H4 (cell line): ENCODE measurements at regions not wholly inside any gene's neighbourhood (a gene's known extent, or its start where the extent isn't known, plus 50 kb on each side); places are given as distances from the start of the nearest gene placed in this dataset.
"Not testable (repeated sequence)": the region's sequence is repeated elsewhere in the genome, so short reads cannot be mapped to it uniquely, and the experiment has no call there.

Source experiments
- DNase-seq: peaks from one replicate; pipeline ENCODE4 v3.0.0-alpha.2; 2015; ENCODE audit warnings: low spot score

DNA sequence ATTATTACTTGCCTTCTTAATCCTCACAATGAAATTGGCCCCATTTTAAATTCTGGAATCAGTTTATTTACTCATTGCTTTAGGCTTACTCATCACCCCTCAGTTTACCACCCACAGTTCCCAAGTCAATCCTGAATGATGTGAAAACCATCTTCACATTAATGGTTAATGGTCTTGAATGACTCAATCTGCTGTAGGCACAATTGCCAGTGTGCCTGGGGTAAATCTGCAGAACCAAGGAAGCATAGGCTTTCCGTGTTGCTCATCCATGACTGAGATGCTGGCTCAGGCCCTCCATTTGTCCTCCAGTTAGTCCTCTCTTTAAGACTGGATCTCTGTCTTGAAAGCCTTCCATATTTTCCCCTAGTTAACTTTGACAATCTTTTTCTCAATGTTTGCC, 164.5 kb downstream of the PMAIP1 start:
- DNase-seq, result no peak

DNA sequence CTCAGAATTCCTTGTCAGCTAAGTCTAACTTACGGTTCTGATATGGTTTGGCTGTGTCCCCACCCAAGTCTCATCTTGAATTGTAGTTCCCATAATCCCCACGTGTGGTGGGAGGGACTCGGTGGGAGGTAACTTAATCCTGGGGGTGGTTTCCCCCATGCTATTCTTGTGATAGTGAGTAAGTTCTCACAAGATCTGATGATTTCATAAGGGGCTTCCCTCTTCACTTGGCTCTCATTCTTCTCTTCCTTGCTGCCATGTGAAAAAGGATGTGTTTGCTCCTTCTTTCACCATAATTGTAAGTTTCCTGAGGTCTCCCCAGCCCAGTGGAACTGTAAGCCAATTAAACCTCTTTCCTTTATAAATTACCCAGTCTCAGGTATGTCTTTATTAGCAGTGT, 163.0 kb downstream of the PMAIP1 start:
- DNase-seq, result not testable (repeated sequence)

DNA sequence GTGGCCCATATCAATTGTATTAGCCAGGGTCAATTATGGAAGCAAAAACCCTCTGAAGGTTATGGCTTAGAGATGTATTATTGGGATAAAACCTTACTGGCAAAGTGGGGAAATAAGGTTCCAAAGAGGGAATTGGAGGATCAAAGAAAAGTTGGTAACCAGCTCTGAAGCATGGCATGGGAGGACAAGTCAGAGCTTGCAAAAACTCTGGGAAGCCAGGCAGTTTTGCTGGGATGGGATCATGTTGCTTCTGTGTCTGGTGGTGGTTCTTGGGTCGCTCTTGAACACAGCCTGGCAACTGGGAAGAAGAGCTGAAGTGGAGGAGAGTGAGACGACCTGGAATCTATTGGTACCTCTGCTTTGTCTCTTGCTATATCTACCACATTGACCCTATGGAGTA, 162.6 kb downstream of the PMAIP1 start:
- DNase-seq, result no peak

DNA sequence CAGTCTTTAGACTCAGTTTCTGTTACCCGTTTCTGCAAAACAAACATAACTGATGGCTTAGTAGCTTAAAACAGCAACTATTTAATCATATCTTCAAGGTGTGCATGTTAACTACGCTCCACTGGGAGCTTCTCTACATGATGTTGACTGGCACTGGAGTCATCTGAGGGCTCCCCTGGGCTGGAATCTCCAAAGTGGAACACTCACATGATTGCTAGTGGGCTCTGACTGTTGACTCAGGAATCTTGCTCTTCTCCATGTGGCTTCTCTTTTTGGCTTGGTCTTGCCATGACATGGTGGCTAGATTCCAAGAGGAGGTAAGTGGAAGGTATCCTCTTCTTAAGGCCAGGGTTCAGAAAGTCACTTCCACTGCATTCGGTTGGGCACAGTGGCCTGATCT, 160.8 kb downstream of the PMAIP1 start:
- DNase-seq, result no peak

DNA sequence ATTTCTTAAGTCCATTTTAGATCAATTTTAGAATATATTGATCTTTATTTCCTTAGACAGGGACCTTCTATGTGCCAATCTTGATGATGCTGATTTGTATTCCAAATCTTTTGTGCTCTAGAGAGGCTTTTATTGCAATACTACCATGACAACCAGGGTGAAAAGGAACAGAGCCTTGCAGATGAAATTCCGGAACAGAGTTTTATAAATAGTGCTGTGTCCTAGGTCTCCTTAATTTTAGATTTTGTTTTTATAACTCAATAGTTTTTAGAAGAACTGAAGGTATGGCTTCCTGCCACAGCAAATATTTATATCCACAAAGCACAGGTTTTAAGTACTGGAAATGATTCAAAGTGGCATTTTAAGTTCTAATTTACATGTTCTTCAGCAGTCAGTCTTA, 160.2 kb downstream of the PMAIP1 start:
- no peak for DNase-seq

DNA sequence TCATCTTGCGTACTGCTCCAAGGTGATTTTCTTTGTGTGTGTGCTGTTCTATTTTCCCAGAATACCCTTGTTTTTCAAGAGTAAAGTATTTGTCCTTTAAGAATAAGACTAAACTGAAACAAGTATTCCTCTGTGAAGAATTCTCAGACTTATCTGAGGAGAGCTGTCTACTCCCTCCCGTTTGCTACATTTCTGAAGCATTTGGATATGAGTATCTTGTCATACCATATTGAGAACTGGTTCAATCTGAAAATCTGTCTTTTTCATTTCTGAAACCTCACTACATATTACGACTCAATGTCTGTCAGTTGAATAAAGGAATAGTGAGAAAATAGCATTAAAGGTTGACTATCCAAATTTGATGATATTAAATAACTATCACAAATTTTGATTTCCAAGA, 159.4 kb downstream of the PMAIP1 start:
- no peak for DNase-seq

DNA sequence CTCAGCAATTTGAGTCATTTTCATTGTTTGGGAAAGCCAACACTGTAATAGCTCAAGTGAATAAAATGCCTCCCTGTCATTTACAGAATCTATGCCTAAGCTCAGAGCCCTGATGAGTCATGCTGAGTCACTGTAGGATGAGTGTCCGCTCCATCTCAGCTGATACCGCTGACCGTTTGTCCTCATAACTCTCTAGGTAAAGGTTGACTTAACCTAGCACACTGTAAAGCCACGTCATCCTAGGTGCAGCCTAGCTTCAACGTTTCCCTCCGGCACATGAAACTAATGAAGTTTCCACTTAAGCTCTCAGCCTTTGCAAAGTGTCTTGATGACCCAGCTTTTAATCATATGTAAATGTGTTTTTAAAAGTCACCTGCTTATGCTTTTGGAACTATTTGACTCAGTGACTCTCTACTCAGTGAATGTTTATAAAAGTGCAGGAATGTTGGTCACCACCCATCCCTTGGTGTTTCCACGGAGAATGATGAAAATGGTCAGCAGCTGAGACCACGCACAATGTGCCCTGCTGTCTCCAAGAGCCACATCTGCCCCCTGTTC, 154.0 kb downstream of the PMAIP1 start:
- peak; percentile 91 for DNase-seq

DNA sequence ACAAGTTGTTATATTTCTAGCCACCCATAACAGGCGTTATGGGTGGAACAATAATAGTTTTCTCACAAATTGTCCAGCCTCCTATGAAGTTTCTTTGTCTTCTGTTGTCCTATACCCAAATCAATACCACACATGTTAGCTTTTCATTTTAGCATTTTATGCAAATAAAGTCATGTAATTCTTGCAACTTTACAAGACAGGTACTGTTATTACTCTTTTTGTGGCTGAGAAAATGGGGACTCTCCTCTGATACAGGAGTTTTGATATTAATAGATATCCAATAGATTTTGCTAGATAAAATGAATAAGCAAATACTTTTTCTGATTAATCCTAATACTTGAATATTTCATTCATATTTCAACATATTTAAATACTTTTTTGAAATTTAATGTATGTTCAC, 151.0 kb downstream of the PMAIP1 start:
- no peak for DNase-seq

DNA sequence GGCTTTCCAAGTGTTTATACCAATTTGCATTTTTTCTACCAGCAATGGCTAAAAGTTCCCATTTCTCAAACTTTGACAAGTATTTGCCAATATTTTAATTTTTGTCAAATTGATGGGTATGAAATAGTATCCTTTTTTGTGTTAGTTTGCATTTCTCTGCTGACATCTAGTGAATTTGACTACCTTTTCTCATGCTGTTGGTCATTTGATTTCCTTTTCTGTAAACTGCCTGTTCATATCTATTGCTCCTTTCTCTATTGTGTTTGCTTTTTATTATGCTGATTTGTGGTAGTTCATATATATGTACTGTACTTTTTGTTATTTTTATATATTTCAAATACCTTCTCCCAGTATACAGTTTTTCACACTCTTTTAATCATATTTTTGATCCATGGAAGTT, 149.4 kb downstream of the PMAIP1 start:
- DNase-seq, result no peak

DNA sequence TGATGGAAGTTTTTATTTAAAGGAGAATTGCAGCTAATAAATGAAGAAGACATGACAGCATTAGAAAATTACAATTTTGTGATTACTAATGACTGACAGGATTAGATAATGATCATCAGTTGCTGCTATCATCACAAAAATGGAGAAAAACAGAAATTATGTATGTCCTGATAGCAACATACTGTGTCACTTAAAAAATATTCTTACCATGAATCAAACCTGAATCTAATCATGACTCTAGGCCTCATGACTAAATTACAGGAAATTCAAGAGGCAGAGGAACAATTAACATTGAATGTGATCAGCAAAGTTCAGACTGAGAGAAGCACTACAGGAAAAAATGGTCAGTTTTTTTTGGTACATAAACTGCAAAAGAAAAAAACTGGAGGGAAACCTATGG, 147.8 kb downstream of the PMAIP1 start:
- no peak for DNase-seq

DNA sequence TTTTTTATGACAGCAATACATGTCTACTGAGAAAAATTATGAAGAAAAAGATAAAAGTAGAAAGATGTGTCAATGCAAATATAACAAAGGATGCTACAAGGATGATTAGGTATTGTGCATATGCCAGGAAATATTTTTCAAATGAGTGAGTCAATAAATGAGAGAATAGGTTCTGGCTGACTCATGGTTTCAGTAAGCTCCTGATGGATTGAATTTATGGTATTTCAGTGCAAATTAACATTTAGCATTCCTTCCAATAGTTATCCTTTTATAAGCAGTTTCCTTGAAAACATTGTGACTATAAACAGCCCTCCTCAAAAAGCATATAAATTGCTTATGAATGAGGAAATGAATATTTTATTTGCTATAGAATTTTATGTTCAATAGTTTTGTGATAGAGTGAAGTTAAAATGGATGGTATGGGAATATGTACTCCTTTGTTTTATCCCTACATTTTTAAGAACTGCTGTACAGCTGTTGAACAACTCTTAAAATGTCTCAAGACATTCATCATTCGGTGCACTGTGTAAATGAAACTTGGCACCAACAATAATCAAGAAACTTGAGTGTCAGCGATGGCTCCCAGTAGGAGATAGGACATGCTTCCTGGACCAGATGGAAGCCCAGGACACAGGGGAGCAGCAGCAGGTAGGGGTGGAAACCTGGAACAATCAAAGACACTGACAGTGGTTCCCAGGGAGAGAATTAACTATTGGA, 144.7 kb downstream of the PMAIP1 start:
- DNase-seq, result no peak

DNA sequence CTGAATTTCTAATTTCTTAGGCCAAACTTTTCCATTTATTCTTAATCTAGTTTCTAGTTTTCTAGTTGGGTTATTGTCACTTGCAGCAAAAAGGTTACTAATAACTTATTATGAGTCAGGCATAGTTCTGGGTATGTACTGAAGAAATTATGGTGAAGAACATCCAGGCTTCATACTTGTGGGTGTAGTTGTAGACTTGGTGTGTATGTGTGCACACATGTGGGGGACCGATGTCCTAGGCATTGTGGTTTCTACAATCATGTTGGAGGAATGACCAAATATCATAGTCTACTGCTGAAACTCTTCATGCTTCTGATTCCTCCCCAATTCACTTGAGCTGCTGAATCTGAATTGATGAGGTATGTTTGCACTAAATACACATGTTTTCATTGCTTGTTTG, 141.2 kb downstream of the PMAIP1 start:
- no peak for DNase-seq

DNA sequence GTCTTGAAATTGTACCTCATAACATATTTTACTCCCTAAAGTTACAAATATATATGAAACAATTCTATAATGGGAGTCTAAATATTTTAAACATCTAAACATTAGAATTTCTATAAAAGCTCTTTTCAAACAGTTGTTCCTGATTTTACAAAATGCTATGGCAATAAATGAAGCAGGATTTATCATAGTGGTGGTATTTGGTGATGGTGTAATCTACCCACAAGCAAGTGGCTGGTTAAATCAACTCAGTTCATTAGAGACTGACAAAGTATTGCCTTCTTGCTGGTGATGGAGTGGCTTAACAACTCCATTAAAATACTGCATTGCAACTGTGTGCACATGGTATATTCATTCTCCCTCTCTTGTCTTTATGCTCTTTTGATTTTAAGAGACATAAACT, 138.9 kb downstream of the PMAIP1 start:
- no peak for DNase-seq

DNA sequence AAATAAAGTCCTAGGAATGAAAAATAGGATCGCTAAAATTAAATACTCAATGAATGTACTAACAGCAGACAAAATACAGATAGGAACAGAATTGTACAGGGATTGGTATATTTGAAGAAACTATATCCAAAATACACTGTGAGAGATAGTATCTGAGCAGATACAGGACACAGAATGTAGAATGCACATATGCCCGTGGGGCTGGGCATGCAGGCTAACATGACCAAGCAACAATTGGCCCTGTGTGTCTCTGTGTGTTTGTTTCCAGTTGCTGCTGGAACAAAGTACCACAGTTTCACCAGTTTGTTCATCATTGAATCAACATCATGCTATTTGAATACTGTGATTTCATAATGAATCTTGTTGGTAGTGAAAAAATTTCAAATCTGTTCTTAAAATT, 127.6 kb downstream of the PMAIP1 start:
- no peak for DNase-seq

DNA sequence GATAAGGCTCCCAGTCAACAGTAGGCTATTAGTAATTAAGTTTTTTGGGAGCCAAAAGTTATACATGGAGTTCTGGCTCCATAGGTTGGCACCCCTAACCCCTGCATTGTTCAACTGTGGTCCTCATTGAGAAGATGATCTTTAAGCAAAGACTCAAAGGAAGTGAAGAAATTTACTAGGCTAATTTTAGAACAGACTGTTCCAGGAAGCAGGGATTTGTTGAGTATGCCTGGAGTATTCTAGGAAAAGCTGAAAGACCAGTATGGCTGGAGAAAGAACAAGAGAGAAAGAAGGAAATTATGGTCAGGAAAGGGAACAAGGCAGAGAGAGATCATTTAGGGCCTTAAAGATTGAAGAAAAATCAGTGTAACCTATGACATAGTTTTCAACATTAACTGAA, 125.1 kb downstream of the PMAIP1 start:
- DNase-seq, result no peak

DNA sequence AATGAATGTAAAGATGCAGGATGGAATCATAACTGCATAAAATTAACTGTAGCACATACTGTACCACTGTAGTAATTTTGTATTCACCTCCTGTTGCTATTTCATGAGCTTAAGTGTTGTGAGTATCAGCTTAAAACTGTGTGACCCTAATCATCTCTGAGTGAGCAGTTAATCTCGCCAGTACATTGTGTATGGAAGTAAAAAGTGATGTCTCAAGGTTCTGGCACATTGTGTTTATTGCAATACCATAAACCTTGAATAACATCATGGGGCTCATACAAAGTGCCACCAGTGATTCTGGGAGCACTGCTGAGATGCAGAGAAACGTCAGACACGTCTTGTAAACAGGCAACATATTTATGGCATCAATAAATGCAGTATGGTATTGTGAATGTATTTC, 124.5 kb downstream of the PMAIP1 start:
- no peak for DNase-seq

DNA sequence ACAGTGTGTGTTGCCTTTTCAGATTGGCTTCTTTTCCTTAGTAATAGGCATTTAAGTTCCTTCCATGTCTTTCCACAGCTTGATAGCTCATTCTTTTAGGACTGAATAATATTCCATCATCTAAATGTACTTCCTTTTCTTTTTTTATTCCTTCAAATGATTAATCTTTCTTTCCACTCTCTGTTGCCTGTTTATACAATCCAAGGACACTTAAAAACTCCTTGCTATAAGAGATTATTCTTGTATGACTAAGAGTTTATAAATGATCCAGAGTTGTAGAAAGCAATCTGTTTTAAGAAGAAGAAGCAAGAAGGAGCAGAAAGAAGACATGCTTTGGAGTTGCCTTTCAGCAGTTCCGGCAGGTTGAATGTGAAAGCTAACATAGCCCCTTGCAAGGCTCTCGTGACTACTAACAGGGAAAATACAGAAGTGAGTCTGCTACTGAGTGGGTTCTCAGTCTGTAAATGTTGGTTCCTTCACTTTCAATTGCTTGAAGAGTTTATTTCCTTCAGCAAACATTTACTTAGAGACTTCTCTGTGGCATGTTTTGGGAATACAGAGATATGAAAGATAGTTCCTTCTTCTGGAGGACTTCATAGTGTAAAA, 123.0 kb downstream of the PMAIP1 start:
- no peak for DNase-seq

DNA sequence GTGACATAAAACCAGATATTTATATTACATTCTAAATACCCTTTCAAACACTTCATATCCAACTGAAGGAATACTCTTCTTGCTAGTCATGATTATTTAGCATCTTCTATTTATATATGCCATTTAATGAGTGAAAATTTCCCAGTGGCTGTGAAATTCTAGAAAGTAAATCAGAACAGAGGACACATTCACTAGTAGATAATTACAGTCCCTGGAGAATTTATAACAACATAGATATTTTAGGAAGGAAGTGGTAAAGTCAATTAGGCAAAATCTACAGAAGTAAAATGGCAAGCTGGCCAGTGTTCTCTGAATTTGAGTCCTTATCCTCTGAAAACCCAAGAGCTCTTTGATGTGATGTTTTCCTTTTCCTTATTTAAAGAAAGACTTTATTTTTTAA, 121.8 kb downstream of the PMAIP1 start:
- DNase-seq, result no peak

DNA sequence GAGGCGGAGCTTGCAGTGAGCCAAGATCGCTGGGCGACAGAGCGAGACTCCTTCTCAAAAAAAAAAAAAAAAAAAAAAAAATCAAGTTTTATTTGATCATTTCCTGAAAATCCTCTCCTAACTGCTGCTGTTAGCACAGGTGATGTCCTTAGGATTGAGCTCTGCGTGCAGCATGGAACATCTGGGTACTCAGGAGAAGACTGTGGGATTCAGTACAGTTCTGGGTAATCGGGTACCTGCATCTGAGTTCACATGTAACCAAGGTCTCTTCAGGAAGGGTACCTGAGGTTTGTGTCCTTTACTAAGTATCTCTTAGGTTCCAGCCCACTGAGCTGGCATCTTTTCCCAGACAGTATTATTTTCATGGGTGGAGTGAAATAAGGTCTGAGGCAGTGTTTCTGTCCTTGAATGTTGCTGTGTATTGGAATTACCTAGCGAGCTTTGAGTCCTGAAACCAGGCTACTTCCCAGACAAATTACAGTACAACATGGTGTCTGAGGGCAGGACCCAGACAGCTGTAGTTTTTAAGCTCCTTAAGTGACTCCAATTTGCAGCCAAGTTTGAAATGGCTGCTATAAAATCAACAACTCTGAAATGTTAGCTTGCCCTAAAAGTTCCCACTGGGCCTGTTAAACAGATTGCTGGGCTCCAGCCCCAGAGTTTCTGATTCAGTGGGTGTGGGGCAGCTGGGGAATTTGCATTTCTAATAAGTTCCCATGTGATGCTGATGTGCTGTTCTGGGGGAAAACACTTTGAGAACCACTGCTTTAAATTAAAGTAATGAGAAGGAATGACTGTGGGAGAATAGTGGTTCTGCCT, 120.5 kb downstream of the PMAIP1 start:
- peak; percentile 21 for DNase-seq

DNA sequence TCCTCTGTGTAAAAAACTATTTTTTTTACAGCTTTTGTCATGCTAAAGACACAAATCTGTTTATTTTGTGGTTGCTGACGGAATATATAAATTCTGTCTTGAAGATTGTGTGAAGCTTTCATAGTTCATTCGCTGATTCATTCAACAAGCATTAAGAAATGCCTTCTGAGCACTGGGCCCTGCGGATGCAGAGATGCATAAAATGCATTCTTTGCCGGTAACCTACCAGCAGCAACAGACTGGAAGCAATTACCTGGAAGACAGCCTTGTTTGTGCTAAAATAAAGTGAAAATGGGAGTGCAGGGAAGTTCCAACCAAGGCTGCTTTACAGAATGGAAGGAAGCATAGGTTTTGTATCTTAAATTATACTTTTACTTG, 119.7 kb downstream of the PMAIP1 start:
- DNase-seq, result peak; percentile 69

DNA sequence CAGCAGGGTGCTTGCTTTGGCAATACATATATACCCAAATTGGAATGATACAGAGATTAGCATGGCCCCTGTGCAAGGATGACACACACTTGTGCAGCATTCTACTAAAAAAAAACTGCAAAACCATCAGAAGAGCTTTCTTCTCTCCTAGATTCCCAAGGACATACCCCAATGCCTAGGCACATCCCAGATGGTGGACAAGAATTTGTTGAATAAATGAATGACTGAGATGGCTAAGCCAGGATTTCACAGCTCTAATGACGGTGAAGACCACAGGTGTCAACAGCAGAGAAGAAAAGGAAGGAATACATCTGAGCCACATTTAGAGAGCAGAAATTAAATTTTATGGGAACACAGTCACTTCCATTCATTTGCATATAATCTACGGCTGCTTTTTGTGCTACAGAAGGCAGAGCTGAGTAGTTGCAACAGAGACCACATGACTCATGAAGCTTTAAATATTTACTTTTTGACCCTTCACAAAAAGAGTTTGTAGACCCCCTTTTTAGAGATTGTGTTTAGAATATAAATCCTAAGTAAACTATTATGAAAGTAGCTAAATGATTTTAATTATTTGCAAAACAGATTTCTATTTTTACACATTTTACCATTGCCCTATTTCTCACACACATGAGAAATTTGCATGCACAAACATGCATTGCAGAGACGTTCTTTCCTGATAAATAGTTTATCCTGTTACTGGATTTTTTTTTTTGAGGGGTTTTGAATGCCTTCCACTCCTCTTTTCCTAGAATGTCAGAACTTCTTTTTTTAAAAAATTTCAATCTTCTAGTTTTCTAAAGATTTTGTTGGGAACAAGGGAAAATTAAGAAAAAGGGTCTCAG, 119.0 kb downstream of the PMAIP1 start:
- peak; percentile 34 for DNase-seq

DNA sequence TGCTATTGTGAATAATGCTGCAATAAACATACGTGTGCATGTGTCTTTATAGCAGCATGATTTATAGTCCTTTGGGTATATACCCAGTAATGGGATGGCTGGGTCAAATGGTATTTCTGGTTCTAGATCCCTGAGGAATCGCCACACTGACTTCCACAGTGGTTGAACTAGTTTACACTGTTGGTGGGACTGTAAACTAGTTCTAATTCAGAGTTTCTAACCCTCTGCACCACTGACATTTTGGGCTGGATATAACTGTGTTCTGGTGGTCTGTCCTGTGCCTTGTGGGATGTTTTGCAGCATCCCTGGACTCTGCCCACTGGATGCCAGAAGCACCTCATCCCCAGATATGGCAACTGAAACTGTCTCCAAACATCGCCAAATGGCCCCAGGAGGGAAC, 118.3 kb downstream of the PMAIP1 start:
- not testable (repeated sequence) for DNase-seq
